Stromal cell of bone marrow (primary cell): ENCODE measurements at regions not wholly inside any gene's neighbourhood (a gene's known extent, or its start where the extent isn't known, plus 50 kb on each side); places are given as distances from the start of the nearest gene placed in this dataset.
"Not testable (repeated sequence)": the region's sequence is repeated elsewhere in the genome, so short reads cannot be mapped to it uniquely, and the experiment has no call there.

Experiments used
- DNase-seq: peaks from one replicate; pipeline ENCODE4 v3.0.0-alpha.2; 2012; ENCODE audit warnings: low read depth

GRCh38 chr13:80718970-80719369 lies 378.0 kb upstream of the SPRY2 start:
- no peak for DNase-seq

- DNase-seq, result no peak
Measured at GRCh38 chr13:80717776-80718175, 376.9 kb upstream of the SPRY2 start.

DNA sequence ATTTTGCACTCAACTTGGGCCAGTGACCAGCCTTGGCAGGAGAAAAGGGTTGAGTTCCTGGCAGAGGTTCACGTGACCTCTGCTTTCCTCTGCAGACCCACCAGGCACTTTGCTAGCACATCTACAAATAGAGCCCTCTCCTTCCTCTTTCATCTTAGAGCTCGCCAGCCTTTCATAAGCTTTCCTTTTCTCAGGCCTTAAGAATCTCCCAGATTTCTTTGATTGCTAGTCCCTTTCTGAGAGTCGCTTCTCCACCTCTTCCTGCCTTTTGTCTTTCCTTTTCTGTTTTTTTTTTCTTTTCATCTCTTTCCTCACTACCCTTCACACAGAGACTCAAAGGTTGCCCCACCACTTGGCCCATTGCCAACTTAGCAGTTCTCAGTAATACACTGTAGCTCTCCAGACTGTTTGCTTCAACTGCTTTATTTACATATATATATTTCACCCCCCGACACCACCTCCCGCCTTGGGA lies 375.7 kb upstream of the SPRY2 start:
- DNase-seq, result no peak

GRCh38 chr13:80712026-80712425 lies 371.1 kb upstream of the SPRY2 start:
- no peak for DNase-seq

DNA sequence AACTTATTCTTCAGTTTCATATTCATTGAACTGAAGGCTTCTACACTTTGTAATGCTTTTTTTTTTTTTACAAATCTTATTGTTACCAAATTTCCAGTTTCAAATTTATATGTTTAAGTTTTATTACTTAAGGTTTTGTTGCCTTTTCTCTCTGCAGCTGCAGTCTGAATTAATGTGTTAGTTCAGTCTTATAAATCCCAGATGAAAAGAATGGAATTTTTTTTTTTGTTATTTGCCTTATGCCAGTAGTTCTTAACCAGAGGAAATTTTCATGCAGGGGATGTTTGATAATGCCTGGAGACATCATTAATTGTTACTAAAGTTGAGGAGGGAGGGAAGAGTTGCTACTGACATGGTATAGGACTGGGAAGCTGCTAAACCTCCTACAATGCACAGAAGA lies 367.9 kb upstream of the SPRY2 start:
- no peak for DNase-seq

DNA sequence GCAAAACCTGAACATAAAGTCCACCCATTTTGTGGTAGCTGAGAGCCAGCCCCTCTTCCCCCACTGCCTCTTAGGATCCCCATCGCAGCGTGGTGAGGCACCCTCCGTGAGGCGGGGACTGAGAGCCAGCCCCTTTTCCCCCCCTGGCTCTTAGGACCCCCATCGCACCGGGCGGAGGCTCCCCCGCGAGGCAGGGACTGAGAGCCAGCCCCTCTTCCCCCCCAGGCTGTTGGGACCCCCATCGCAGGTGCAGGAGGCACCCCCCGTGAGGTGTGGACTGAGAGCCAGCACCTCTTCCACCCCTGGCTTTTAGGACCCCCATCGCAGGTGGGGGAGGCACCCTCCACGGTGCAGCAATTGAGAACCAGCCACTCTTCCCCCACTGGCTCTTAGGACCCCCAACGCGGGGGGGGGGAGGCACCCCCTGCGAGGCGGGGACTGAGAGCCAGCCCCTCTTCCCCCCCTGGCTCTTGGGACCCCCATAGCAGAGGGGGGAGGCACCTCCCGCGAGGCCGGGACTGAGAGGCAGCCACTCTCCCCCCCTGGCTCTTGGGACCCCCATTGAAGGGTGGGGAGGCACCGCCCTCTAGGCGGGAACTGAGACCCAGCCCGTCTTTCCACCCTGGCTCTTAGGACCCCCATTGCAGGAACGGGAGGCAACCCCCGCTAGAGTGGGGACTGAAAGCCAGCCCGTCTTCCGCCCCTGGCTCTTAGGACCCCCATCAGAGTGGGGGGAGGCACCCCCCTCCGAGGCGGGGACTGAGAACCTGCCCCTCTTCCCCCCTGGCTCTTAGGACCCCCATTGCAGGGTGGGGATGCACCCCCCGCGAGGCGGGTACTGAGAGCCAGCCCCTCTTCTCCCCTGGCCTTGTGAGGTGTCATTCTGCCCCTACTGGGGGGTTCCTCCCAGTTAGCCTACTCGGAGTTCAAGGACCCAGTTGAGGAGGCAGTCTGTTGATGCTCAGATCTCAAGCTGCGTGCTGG lies 366.4 kb upstream of the SPRY2 start:
- no peak for DNase-seq

DNA sequence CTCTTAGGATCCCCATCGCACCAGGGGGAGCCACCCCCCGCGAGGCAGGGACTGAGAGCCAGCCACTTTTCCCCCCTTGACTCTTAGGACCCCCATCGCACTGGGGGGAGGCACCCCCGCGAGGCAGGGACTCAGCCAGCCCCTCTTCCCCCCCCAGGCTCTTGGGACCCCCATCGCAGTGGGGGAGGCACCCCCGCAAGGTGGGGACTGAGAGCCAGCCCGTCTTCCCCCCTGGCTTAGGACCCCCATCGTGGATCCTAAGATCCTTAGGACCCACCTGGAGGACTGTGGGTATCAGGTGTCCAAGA lies 365.2 kb upstream of the SPRY2 start:
- no peak for DNase-seq

- no peak for DNase-seq
Measured at GRCh38 chr13:80705371-80706163, 364.6 kb upstream of the SPRY2 start.

DNA sequence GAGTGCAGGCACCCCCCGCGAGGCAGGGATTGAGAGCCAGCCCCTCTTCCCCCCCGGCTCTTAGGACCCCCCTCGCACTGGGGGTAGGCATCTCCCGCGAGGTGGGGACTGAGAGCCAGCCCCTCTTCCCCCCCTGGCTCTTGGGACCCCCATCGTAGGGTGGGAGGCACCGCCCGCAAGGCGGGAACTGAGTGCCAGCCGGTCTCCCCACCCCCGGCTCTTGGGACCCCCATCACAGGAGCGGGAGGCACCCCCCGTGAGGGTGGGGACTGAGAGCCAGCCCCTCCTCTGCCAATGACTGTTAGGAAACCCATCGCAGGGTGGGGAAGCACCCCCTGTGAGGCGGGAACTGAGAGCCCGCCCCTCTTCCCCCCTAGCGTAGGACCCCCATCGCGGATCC lies 363.4 kb upstream of the SPRY2 start:
- DNase-seq, result no peak

DNA sequence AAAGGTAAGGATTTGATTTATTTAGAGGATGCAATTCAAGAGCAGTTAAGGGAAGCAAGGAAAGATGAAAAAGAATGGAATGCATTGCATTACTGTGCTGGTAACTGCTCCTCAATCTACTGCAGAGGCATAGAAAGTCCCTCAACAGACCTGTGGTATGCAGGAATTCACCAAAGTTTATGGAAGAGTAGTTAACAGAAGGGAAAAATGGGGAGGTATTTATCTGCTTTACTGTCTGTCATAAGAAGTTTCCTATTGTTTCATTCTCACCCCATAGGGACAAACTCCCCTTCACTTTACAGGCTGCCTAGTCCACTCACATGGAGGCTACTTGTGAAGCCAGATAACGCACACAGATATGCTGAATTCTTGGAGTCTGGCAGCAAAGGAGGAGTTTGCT lies 354.9 kb upstream of the SPRY2 start:
- no peak for DNase-seq

GRCh38 chr13:80691814-80692213 lies 350.9 kb upstream of the SPRY2 start:
- not testable (repeated sequence) for DNase-seq

DNA sequence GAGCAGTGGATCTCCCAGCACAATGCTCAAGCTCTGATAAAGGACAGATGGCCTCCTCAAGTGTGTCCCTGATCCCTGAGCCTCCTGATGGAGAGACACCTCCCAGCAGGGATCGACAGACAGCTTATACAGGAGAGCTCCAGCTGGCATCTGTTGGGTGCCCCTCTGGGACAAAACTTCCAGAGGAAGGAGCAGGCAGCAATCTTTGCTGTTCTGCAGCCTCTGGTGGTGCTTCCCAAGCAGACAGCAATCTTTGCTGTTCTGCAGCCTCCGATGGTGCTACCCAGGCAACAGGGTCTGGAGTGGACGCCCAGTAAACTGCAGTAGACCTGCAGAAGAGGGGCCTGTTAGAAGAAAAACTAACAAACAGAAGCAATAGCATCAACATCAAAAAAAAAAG lies 349.3 kb upstream of the SPRY2 start:
- DNase-seq, result no peak

- DNase-seq, result no peak
Measured at GRCh38 chr13:80688593-80688992, 347.7 kb upstream of the SPRY2 start.

DNA sequence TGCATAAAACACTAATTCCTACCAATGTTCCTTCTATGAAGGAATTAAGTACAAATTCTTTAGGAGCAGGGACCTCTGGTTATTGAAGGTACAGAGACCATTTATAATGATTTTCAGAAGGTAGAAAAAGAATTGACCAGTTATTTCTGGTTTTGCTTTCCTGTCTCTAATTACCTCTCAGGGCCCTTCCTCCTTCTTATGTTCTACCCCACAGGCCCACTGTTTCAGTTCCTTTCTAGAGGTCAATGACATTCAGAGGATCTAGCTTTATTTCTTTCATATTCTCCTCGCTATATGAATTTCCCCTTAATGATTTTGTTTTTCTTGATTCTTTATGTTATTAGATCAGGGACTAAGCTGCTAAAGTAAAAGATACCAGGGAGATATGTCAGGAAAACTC lies 345.0 kb upstream of the SPRY2 start:
- DNase-seq, result no peak

DNA sequence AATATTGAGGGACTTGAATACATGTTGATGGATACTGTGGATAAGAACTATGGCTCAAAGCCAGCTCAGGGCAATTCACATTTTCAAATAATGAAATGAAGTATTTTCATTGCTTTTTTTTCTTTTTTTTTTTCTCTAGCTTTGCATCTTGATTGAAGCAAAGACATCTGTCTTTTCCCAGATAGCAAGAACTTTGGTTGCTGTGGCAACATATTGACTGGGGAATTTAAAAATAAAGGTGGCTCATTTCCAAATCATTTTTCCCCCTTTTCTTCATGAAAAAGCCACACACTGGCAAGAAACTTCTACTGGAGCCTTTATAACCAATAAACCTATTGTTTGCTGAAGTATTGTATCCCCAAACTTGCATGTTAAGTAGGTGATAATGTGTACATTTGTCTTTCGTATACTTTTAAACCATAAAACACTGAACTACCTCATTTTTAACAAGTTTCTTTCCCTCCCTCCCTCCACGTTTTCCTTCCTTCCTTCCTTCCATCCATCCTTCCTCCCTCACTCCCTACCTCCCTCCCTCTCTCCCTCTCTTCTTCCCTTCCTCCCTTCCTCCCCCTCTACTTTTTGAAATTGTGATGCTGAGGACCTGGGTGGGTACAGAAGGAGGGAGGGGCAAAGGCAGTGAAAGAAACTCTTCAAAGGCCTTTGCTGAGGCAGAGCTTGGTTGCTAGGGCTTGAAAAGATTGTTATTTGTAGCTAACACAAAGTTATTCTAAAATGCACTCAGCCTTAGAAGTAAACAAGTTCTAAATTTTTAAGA lies 343.5 kb upstream of the SPRY2 start:
- DNase-seq, result no peak

- DNase-seq, result no peak
Measured at GRCh38 chr13:80680786-80681366, 339.9 kb upstream of the SPRY2 start.

GRCh38 chr13:80679423-80679822 lies 338.5 kb upstream of the SPRY2 start:
- DNase-seq, result no peak

GRCh38 chr13:80677227-80677626 lies 336.3 kb upstream of the SPRY2 start:
- DNase-seq, result no peak

- DNase-seq, result not testable (repeated sequence)
Measured at GRCh38 chr13:80675442-80675841, 334.5 kb upstream of the SPRY2 start.

DNA sequence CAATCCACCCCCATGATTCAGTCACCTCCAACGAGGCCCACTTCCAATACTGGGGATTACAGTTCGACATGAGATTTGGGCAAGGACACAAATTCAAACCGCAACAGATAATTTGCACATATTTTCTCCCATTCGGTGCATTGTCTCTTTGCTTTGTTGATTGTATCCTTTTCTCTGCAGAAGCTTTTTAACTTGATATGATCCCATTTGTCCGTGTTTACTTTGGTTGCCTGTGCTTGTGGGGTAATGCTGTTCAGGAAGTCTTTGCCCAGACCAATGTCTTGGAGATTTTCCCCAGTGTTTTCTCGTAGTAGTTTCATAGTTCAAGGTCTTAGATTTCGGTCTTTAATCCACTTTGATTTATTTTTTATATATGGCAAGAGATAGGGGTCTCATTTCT lies 330.8 kb upstream of the SPRY2 start:
- DNase-seq, result no peak

- DNase-seq, result no peak
Measured at GRCh38 chr13:80669112-80669511, 328.2 kb upstream of the SPRY2 start.

GRCh38 chr13:80668452-80668851 lies 327.5 kb upstream of the SPRY2 start:
- DNase-seq, result no peak
